ENCODE measurements at regions not wholly inside any gene's neighbourhood (a gene's known extent, or its start where the extent isn't known, plus 50 kb on each side); places are given as distances from the start of the nearest gene placed in this dataset.

GRCh38 chr15:69523010-69524001, 70.7 kb downstream of the RPLP1 start:
- peaks cover 20% of the 10 kb centered on the region for H3K27me3 Mint-ChIP-seq
- no peaks in the 10 kb centered on the region for H3K4me1 Mint-ChIP-seq
- no peaks in the 10 kb centered on the region for H3K36me3 Mint-ChIP-seq
- CTCF ChIA-PET: interaction anchor here (0.7 to 1.9 kb wide), 8 partner anchors 10 to 965 kb away, joined by 3 to 4 read pairs (median 4); no protein-coding TSS in a partner anchor
- no peak overlapping the region for H3K4me3 Mint-ChIP-seq
- H3K9me3 Mint-ChIP-seq: no peaks in the 10 kb centered on the region
- H3K27ac Mint-ChIP-seq: no peak overlapping the region
- DNase-seq: peak; percentile 86

DNA sequence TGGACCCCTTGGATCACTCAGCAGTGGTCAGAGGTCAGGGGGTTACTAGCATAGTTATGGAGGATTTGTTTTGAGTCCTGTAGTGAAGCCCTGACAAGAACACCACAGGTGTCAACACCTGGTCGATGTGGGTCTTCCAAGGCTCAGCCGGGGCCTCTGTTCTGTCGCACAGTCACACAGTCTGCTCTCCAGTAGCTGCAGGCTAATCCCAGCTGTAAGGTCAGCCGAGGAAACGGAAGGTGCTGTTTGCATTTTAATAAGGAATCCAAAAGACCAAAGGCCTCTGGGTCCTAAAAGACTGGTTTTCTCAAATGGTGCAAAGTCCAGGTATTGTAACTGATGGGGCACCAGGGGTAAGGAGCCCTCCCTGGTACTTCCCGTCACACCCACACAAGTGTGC, 71.7 kb downstream of the RPLP1 start:
- peaks cover 20% of the 10 kb centered on the region for H3K27me3 Mint-ChIP-seq
- no peaks in the 10 kb centered on the region for H3K9me3 Mint-ChIP-seq
- H3K27ac Mint-ChIP-seq: no peak overlapping the region
- DNase-seq: no peak
- CTCF ChIA-PET: interaction anchor here (0.7 to 1.0 kb wide), 5 partner anchors 13 to 943 kb away, joined by 3 to 4 read pairs (median 3); no protein-coding TSS in a partner anchor
- no peaks in the 10 kb centered on the region for H3K4me1 Mint-ChIP-seq
- H3K4me3 Mint-ChIP-seq: no peak overlapping the region
- H3K36me3 Mint-ChIP-seq: no peaks in the 10 kb centered on the region

DNA sequence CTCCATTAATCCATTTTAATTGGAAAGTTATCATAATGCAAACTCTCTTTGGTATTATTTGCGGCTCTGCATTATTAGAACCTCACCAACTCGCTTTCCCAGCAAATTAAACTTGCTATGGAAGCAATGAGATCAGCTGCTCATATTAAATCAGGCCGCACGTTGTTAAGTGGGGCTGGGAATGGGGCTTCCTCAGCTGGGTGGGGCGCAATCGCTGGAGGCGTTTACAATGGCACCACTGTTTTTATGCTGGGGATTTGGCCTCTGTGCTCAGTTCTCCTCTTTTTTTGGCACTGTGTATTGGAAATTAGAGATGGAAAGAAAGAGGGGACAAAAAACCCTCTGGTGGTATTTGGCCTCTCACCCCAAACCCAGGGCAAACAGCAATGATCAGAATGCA, 72.2 kb downstream of the RPLP1 start:
- DNase-seq: no peak
- Mint-ChIP-seq H3K36me3 (no peaks in the 10 kb centered on the region), H3K27ac (no peak overlapping the region), H3K4me1 (no peaks in the 10 kb centered on the region), H3K9me3 (no peaks in the 10 kb centered on the region), H3K27me3 (peaks cover 21% of the 10 kb centered on the region), H3K4me3 (no peak overlapping the region)
- CTCF ChIA-PET: interaction anchor here (0.9 kb wide), 1 partner anchor 14 kb away, joined by 3 read pairs; no protein-coding TSS in a partner anchor

GRCh38 chr15:69525543-69525942, 72.9 kb downstream of the RPLP1 start:
- Mint-ChIP-seq H3K27me3 (peaks cover 26% of the 10 kb centered on the region), H3K9me3 (no peaks in the 10 kb centered on the region), H3K4me3 (no peak overlapping the region), H3K27ac (no peak overlapping the region), H3K4me1 (no peaks in the 10 kb centered on the region), H3K36me3 (no peaks in the 10 kb centered on the region)
- CTCF ChIA-PET: no interaction called here
- no peak for DNase-seq

DNA sequence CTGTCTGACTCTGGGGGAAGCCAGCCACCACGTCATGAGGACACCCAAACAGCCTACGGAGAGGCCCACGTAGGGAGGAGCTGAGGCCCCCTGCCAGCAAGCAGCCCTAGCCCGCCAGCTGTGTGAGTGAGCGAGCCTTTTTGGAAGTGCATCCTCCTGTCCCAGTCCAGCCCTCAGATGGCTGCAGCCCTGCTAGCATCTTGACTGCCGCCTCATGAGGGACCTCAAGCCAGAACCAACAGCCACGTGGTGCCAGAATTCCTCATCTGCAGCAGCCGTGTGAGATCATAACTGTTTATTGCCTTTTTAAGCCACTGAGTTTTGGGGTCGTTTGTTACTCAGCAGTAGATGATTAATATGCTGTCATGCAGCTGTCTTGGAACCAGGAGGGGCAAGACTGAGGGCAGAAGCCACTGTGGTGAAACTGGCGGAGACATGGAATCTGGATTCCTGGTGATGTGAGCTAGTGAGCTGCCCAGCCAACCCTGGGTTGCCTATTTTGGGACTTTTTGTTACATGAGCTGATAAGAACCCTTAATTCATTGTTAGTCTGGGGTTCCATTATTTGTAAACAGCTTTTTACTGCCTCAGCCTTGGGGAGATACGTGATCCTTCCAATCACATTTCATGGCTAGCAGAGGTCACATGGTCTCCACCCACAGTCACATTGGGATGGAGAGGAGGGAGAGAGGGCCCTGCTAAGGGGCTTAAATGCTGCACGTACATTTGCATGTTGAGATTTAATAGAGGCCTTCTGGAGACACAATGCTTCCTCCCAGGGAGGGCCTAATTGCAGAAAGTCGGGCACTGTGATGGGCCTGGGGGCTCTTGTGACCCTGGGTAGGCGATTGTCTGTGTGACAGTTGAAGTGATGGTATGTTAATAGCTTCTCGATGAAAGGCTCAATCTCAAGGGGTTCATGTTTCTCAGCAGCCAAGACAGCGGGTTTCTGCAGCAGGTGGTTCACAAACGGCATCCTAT, 73.8 kb downstream of the RPLP1 start:
- H3K27me3 Mint-ChIP-seq: peaks cover 24% of the 10 kb centered on the region
- no peaks in the 10 kb centered on the region for H3K36me3 Mint-ChIP-seq
- no peak overlapping the region for H3K4me3 Mint-ChIP-seq
- CTCF ChIA-PET: no interaction called here
- H3K27ac Mint-ChIP-seq: no peak overlapping the region
- DNase-seq: no peak
- H3K4me1 Mint-ChIP-seq: no peaks in the 10 kb centered on the region
- H3K9me3 Mint-ChIP-seq: no peaks in the 10 kb centered on the region

DNA sequence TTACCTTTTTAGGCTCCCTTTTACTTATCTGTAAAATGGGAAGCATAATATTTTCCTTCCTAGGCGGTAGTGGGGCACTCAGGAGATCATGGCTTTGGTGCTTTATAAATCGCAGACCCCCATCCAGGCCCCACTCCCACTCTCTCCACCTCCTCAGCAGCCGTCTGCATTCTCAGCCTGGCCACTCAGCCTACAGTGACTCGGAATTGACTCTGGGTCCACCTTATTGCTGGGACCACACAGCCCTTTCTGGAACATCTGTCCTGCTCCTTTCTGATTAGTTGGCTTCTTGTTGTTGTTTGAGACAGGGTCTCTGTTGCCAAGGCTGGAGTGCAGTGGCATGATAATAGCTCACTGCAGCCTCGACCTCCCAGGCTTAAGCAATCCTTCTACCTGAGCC, 76.5 kb downstream of the RPLP1 start:
- Mint-ChIP-seq H3K4me3 (no peak overlapping the region), H3K27ac (no peak overlapping the region), H3K27me3 (peaks cover 29% of the 10 kb centered on the region), H3K36me3 (no peaks in the 10 kb centered on the region), H3K4me1 (no peaks in the 10 kb centered on the region), H3K9me3 (no peaks in the 10 kb centered on the region)
- no peak for DNase-seq
- CTCF ChIA-PET: interaction anchor here (1.7 kb wide), 1 partner anchor 938 kb away, joined by 5 read pairs; no protein-coding TSS in a partner anchor

DNA sequence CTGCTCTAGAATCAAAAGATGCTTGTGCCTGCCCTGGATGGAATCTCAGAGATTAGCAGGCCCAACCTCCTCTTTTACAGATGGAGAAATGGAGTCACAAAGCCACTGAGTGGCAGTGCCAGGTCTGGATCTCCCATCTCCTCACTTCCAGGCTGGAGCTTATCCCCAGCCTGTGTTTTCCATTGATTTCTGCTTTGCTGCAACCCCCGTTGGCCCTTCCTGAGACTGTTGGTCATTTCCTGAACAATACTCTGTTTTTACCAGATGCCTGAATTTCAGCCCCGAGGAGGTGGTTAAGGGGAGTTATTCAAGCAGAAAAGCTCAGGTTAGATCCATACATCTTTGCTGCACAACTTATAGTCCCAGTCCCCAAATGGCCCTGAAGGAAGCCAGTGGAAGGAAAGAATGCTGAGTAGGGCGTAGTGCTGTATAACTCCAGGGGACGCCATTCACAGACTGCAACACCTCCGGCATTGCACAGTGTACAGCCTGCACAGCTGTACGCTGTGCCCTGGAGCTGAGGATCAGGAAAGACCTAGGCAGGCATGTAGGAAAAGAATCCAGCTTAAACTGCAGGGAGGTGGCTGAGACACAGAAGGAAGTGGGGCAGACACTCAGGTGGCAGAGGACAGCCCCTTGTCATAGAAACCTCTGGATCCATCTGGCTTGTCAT, 77.5 kb downstream of the RPLP1 start:
- Mint-ChIP-seq H3K4me3 (no peak overlapping the region), H3K27me3 (peaks cover 29% of the 10 kb centered on the region), H3K27ac (no peak overlapping the region), H3K4me1 (no peaks in the 10 kb centered on the region), H3K36me3 (no peaks in the 10 kb centered on the region), H3K9me3 (no peaks in the 10 kb centered on the region)
- no peak for DNase-seq
- CTCF ChIA-PET: no interaction called here

- H3K9me3 Mint-ChIP-seq: no peaks in the 10 kb centered on the region
- H3K4me1 Mint-ChIP-seq: no peaks in the 10 kb centered on the region
- no peak overlapping the region for H3K4me3 Mint-ChIP-seq
- DNase-seq: no peak
- CTCF ChIA-PET: no interaction called here
- H3K27ac Mint-ChIP-seq: no peak overlapping the region
- peaks cover 36% of the 10 kb centered on the region for H3K27me3 Mint-ChIP-seq
- H3K36me3 Mint-ChIP-seq: no peaks in the 10 kb centered on the region
These were observed 78.5 kb downstream of the RPLP1 start for GRCh38 chr15:69530991-69531664.

DNA sequence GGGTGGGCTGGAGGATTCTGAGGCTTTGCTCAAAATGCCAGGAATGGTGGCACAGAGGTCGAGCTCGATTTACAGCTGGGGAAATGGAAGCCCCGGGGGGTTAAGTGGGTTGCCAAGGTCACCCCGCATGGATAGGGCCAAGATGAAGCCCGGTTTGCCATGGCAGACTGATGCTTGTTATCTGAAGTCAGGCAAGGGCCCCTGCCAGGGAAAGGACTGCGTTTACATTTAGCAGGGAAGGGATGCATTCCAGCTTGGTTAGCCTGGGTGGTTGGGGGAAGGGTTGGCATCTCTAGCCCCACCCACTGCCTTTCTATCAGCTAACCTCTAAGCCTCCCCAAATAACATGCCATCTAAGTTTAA, 79.0 kb downstream of the RPLP1 start:
- no peak overlapping the region for H3K27ac Mint-ChIP-seq
- no peaks in the 10 kb centered on the region for H3K36me3 Mint-ChIP-seq
- H3K4me1 Mint-ChIP-seq: no peaks in the 10 kb centered on the region
- no peak for DNase-seq
- no peaks in the 10 kb centered on the region for H3K9me3 Mint-ChIP-seq
- H3K4me3 Mint-ChIP-seq: no peak overlapping the region
- CTCF ChIA-PET: no interaction called here
- peaks cover 35% of the 10 kb centered on the region for H3K27me3 Mint-ChIP-seq

GRCh38 chr15:69532066-69532465, 79.4 kb downstream of the RPLP1 start:
- H3K4me3 Mint-ChIP-seq: no peak overlapping the region
- H3K4me1 Mint-ChIP-seq: no peaks in the 10 kb centered on the region
- H3K27me3 Mint-ChIP-seq: peaks cover 33% of the 10 kb centered on the region
- DNase-seq: no peak
- CTCF ChIA-PET: no interaction called here
- H3K36me3 Mint-ChIP-seq: no peaks in the 10 kb centered on the region
- no peaks in the 10 kb centered on the region for H3K9me3 Mint-ChIP-seq
- H3K27ac Mint-ChIP-seq: no peak overlapping the region

DNA sequence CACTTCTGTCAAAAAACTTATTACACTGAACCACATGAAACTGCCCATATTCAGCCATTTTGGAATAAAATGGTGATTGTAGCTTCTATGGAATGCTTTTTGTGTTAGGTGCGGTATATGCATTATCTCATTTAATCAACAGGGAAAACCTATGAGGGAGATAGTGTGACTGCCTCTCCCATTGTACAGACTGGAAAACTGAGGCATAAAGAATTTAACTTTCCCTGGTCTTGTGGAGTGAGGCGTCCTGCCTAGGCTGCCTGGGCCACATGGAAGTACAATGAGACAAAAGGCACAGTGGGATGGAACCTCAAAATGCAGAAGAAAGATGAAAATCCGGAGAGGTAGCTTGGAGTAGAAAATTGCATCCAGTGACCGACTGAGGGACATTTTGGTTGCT, 80.2 kb downstream of the RPLP1 start:
- DNase-seq: no peak
- Mint-ChIP-seq H3K36me3 (no peaks in the 10 kb centered on the region), H3K27me3 (peaks cover 37% of the 10 kb centered on the region), H3K27ac (no peak overlapping the region), H3K9me3 (no peaks in the 10 kb centered on the region), H3K4me1 (no peaks in the 10 kb centered on the region), H3K4me3 (no peak overlapping the region)
- CTCF ChIA-PET: no interaction called here

GRCh38 chr15:69533522-69533921, 80.9 kb downstream of the RPLP1 start:
- CTCF ChIA-PET: no interaction called here
- no peak overlapping the region for H3K27ac Mint-ChIP-seq
- DNase-seq: no peak
- no peak overlapping the region for H3K4me3 Mint-ChIP-seq
- H3K36me3 Mint-ChIP-seq: no peaks in the 10 kb centered on the region
- no peaks in the 10 kb centered on the region for H3K9me3 Mint-ChIP-seq
- no peaks in the 10 kb centered on the region for H3K4me1 Mint-ChIP-seq
- peaks cover 37% of the 10 kb centered on the region for H3K27me3 Mint-ChIP-seq

DNA sequence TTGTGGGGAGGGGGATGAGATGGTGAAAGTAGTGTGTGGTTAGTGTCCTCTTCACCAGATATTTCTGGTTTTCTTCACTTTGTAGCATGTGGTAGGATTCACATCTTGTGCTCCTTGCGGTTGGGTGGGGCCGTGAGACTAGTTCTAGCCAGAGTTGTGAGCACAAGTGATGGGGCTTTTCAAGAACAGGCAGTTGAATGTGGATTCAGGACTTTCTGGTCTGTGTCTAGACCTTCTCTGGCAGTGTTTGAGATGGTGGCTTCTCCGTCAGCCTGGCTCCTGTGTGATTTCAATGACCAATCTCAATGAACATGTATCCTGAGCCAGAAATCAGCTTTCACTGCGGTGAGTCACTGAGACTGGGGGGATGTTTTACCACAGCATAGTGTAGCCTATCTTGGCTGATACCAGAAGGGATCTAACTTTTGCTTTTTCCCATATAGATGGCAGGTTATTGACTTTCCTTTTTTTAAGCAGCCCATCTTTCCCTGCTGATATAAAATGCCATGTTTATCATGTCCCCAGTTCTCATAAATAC, 82.6 kb downstream of the RPLP1 start:
- Mint-ChIP-seq H3K4me1 (no peaks in the 10 kb centered on the region), H3K4me3 (no peak overlapping the region), H3K27ac (no peak overlapping the region), H3K36me3 (no peaks in the 10 kb centered on the region), H3K9me3 (no peaks in the 10 kb centered on the region), H3K27me3 (peaks cover 33% of the 10 kb centered on the region)
- CTCF ChIA-PET: no interaction called here
- DNase-seq: no peak
